ENCODE measurements at regions not wholly inside any gene's neighbourhood (a gene's known extent, or its start where the extent isn't known, plus 50 kb on each side); places are given as distances from the start of the nearest gene placed in this dataset.

DNA sequence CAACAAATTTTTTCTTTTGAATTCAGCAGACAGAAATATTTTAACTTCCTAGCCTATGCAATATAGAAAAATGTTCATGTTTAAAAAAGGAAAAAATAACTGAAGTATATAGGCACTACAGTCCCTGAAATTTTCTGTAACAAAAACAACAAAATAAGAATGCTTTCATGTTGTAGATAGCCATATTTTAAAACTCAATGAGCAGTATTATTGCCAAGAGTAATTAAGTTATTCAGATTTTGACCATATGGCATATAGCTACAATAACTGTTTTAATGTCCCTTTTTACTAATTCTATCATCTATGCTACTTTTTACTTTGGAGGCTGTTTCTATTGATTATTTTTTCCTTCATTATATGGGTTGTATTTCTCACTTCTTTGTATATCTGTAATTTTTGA, 283.3 kb upstream of the RIMS1 start:
- Mint-ChIP-seq H3K4me3 (no peak overlapping the region), H3K27me3 (no peaks in the 10 kb centered on the region), H3K9me3 (no peaks in the 10 kb centered on the region), H3K4me1 (ENCODE audit: low read depth) (no peaks in the 10 kb centered on the region), H3K36me3 (ENCODE audit: low read depth) (no peaks in the 10 kb centered on the region), H3K27ac (no peak overlapping the region)
- intact Hi-C loops (cut with micrococcal nuclease): no loop called here

DNA sequence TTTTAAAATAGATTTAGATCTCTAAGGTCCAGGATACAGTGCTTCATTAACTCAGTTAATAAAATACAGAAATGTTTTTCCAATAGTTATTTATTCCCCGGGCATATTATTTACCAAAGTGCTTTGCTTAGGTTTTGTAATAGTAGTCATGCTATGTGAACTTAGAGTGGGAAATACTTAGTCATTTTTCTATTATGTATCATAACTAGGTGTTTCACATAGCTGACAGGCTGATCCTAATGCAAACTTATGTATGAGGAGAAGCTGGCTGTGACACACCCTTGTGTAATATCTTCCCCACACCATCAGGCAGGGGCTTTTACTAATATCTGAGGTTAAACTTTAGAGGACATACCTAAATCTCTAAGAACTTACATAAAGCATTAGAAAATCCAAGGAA, 277.7 kb upstream of the RIMS1 start:
- no peaks in the 10 kb centered on the region for H3K4me1 Mint-ChIP-seq (ENCODE audit: low read depth)
- intact Hi-C loops (cut with micrococcal nuclease): no loop called here
- no peaks in the 10 kb centered on the region for H3K27me3 Mint-ChIP-seq
- H3K36me3 Mint-ChIP-seq (ENCODE audit: low read depth): no peaks in the 10 kb centered on the region
- H3K4me3 Mint-ChIP-seq: no peak overlapping the region
- no peak overlapping the region for H3K27ac Mint-ChIP-seq
- H3K9me3 Mint-ChIP-seq: no peaks in the 10 kb centered on the region

DNA sequence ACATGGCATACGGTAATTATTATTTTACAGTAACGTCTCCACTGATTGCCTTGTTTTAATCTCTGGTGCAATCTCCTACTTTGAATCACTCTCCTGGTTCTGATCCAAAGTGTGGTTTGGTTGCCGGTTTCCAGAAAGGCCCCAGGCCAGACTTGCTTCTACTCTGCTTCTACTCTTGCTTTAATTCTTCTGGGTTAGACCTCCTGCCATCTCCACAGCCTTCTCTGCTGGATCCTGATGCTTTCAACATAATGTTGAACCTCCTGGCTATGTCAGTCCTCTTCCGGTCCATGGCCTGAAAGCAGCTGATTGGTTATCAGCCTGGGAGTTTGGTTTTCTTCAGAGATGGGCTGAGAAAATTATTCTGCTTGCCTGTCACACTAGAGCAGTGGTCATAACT, 266.5 kb upstream of the RIMS1 start:
- H3K27me3 Mint-ChIP-seq: no peaks in the 10 kb centered on the region
- no peak overlapping the region for H3K27ac Mint-ChIP-seq
- intact Hi-C loops (cut with micrococcal nuclease): no loop called here
- no peaks in the 10 kb centered on the region for H3K36me3 Mint-ChIP-seq (ENCODE audit: low read depth)
- no peaks in the 10 kb centered on the region for H3K4me1 Mint-ChIP-seq (ENCODE audit: low read depth)
- H3K4me3 Mint-ChIP-seq: no peak overlapping the region
- H3K9me3 Mint-ChIP-seq: peaks cover 2% of the 10 kb centered on the region

DNA sequence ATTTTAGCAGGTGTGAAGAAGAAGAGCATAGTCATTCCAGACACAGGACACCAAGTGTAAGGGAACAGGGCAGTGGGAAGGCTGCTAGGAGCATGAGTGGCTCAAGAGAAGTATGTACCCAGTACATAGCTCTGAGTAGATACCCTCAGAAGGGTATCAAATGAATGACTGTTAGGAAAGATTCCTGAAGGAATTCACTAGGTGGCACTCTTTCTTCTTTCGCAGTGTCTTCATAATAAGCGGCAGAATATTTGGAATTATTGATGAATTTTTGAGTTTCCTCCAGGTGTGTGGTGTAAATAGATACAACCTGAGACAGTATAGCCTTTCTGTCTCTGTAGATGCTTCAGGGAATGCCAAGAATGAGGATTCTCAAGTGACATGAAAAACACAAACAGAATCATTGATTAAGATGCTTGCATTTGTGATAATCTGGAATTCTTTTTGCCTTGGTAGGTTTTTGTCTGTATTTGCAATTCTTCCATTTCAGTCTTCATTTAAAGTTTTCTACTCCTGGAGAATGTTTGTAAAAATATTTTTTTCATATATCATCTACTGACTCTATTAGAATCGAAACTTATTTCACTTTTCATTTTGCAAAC, 264.3 kb upstream of the RIMS1 start:
- H3K27me3 Mint-ChIP-seq: no peaks in the 10 kb centered on the region
- peaks cover 23% of the 10 kb centered on the region for H3K9me3 Mint-ChIP-seq
- H3K27ac Mint-ChIP-seq: no peak overlapping the region
- no peak overlapping the region for H3K4me3 Mint-ChIP-seq
- no peaks in the 10 kb centered on the region for H3K36me3 Mint-ChIP-seq (ENCODE audit: low read depth)
- intact Hi-C loops (cut with micrococcal nuclease): no loop called here
- no peaks in the 10 kb centered on the region for H3K4me1 Mint-ChIP-seq (ENCODE audit: low read depth)

DNA sequence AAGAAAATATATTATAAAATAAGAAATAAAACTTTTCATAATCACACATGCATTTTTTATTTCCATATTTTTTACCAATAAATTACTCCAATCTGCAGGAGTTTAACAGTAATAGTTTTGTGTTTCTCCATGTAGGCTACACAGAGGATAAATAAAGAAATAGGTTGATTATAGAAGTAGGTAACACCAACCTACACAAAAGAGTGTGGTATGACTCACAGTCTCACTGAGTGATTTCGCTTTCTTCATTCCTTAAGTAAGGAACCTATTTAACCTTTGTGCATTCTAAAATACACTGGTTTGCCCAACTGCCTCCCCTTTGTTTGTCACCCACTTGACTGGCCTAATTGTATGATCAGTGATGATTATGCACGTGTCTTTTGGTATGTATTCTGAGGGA, 244.2 kb upstream of the RIMS1 start:
- Mint-ChIP-seq H3K27me3 (no peaks in the 10 kb centered on the region), H3K4me3 (no peak overlapping the region), H3K9me3 (no peaks in the 10 kb centered on the region)

DNA sequence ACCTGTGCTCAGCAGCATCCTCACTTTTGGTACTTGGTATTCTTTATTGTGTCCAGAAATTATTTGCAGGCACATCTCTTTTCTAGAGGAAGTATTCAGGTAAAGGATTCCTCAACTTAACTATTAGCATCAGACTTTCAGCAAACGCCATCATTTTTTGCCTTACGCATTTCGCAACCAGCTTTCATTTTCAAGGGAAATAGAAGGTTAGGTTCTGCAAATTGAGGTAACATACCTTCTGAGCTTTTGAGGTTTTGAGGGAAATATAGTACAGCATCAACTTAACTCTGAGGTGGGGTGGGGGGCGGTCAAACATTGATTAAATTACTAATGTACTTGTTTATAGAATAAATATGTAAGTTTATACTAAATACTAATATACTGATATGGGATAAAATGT, 243.6 kb upstream of the RIMS1 start:
- H3K27ac Mint-ChIP-seq: no peak overlapping the region
- H3K27me3 Mint-ChIP-seq: no peaks in the 10 kb centered on the region
- H3K9me3 Mint-ChIP-seq: no peaks in the 10 kb centered on the region
- no peaks in the 10 kb centered on the region for H3K36me3 Mint-ChIP-seq (ENCODE audit: low read depth)
- intact Hi-C loops (cut with micrococcal nuclease): loop anchor here (1.0 kb wide), 1 partner anchor 46 kb away; no protein-coding TSS in a partner anchor
- no peaks in the 10 kb centered on the region for H3K4me1 Mint-ChIP-seq (ENCODE audit: low read depth)
- H3K4me3 Mint-ChIP-seq: no peak overlapping the region

More for the DNA sequence above, 244.2 kb upstream of the RIMS1 start:
- intact Hi-C loops (cut with micrococcal nuclease): no loop called here
- Mint-ChIP-seq H3K4me1 (ENCODE audit: low read depth) (no peaks in the 10 kb centered on the region), H3K36me3 (ENCODE audit: low read depth) (no peaks in the 10 kb centered on the region), H3K27ac (no peak overlapping the region)

DNA sequence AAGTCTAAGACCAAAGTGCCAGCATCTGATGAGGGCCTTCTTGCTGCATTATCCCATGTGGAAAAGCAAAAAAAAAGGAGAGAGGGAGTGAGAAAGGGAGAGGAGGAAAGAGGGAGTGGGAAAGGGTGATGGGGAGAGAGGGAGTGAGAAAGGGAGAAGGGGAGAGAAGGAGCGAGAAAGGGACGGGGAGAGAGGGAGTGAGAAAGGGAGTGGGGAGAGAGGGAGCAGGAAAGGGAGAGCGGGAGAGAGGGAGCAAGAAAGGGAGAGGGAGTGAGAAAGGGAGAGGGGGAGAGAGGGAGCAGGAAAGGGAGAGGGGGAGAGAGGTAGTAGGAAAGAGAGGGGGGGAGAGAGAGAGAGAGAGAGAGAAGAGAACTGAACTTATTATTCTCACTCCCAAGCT, 241.1 kb upstream of the RIMS1 start:
- Mint-ChIP-seq H3K27ac (no peak overlapping the region), H3K27me3 (no peaks in the 10 kb centered on the region), H3K4me3 (no peak overlapping the region), H3K4me1 (ENCODE audit: low read depth) (no peaks in the 10 kb centered on the region), H3K9me3 (no peaks in the 10 kb centered on the region), H3K36me3 (ENCODE audit: low read depth) (no peaks in the 10 kb centered on the region)
- intact Hi-C loops (cut with micrococcal nuclease): no loop called here

DNA sequence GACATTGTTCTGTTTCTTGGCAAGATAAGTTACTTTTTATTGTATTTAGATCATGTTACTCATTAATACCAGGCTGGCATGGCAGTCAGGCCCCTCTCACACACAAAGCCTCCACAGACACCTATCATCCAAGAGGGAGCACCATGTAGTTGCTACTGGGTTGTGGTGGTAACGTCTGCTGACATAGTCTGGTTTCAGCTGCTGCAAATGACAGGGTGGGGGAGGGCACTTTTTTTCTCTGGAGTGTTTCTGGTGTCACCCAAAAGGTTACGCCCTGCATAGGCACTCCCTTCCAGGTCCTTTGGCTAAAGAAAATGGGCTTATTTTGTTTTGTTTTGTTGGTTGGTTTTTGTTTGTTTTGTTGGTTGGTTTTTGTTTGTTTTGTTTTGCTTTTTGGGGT, 236.4 kb upstream of the RIMS1 start:
- H3K27ac Mint-ChIP-seq: no peak overlapping the region
- H3K4me1 Mint-ChIP-seq (ENCODE audit: low read depth): no peaks in the 10 kb centered on the region
- H3K36me3 Mint-ChIP-seq (ENCODE audit: low read depth): no peaks in the 10 kb centered on the region
- intact Hi-C loops (cut with micrococcal nuclease): no loop called here
- H3K4me3 Mint-ChIP-seq: no peak overlapping the region
- H3K9me3 Mint-ChIP-seq: no peaks in the 10 kb centered on the region
- H3K27me3 Mint-ChIP-seq: no peaks in the 10 kb centered on the region

DNA sequence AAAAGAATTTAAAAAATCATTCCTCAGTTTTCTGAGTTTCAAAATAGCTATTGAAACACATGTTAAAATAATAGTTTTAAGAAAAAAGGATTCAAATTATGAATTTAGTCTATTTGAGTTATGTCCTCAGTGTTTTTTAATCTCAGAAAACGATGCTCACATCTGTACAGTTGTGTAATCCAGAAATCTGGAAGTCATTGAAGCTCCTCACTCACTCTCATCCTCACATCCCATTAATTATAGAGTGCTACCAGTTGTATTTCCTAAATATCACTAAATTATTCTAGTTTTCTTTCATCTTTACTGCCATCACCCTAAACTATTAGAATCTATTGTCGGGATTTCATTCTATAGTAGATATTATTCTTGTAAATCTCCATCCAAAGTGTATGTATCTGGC, 234.7 kb upstream of the RIMS1 start:
- H3K4me3 Mint-ChIP-seq: no peak overlapping the region
- no peaks in the 10 kb centered on the region for H3K4me1 Mint-ChIP-seq (ENCODE audit: low read depth)
- H3K27ac Mint-ChIP-seq: no peak overlapping the region
- no peaks in the 10 kb centered on the region for H3K36me3 Mint-ChIP-seq (ENCODE audit: low read depth)
- H3K9me3 Mint-ChIP-seq: no peaks in the 10 kb centered on the region
- intact Hi-C loops (cut with micrococcal nuclease): no loop called here
- H3K27me3 Mint-ChIP-seq: no peaks in the 10 kb centered on the region

DNA sequence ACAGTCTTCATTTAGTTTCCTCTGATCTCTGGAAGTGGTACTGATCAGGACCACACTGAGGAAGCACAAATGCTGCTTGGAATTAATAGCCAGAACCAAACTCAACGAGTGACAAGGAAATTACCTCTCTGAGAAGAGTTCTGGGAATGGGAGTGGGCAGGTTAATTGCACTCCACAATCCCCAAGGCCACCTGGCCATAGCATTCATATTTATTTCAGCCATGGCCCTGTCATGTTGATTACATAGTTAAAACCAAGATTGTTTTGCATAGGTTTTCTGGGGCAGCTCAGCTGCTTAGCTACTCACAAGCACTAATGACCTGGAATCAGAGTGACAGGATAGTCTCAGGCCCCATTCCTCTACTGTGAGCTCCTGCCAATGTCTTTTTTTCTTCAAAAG, 230.2 kb upstream of the RIMS1 start:
- H3K4me3 Mint-ChIP-seq: no peak overlapping the region
- intact Hi-C loops (cut with micrococcal nuclease): no loop called here
- no peaks in the 10 kb centered on the region for H3K36me3 Mint-ChIP-seq (ENCODE audit: low read depth)
- H3K27ac Mint-ChIP-seq: no peak overlapping the region
- no peaks in the 10 kb centered on the region for H3K9me3 Mint-ChIP-seq
- no peaks in the 10 kb centered on the region for H3K27me3 Mint-ChIP-seq
- H3K4me1 Mint-ChIP-seq (ENCODE audit: low read depth): no peaks in the 10 kb centered on the region

DNA sequence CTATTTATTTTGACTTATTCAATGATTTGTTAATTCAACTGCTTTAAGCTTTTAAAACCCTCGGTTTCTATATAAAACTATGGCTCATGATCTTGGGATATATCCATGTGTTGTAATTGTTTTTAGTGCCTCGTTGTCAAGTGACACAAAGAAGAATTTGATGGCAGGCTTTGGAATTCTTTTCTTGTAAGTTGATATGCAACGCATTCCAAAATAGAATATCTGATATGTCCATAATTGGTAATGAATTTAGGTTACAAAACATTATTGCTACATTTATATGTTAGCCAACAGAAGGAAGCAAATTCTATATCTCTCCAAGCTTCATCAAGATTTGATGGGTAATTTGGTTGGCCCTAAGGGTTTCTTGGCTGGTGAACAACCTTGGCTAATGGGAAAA, 220.4 kb upstream of the RIMS1 start:
- Mint-ChIP-seq H3K27ac (no peak overlapping the region), H3K36me3 (ENCODE audit: low read depth) (no peaks in the 10 kb centered on the region), H3K4me1 (ENCODE audit: low read depth) (no peaks in the 10 kb centered on the region), H3K4me3 (no peak overlapping the region), H3K27me3 (no peaks in the 10 kb centered on the region), H3K9me3 (no peaks in the 10 kb centered on the region)
- intact Hi-C loops (cut with micrococcal nuclease): no loop called here

DNA sequence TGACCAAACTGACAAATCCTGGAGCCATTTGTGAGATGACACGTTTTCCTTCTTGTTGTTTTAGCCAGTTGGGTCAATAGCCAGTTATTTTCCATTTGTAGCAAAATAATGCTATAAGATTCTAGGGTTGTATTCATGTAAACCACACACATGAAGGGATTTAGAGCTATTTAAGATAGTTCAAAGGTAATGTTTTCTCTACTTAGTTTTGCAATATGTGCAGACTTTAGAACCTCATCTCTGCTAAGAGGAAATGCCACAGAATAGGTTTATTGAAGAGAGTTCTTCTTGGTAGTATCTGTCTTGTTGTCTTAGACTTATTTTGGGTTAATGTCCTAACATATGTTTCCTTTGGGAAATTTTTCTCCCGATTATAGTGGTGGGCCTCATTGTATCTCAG, 213.5 kb upstream of the RIMS1 start:
- H3K27me3 Mint-ChIP-seq: no peaks in the 10 kb centered on the region
- H3K27ac Mint-ChIP-seq: no peak overlapping the region
- no peaks in the 10 kb centered on the region for H3K9me3 Mint-ChIP-seq
- H3K36me3 Mint-ChIP-seq (ENCODE audit: low read depth): no peaks in the 10 kb centered on the region
- H3K4me3 Mint-ChIP-seq: no peak overlapping the region
- no peaks in the 10 kb centered on the region for H3K4me1 Mint-ChIP-seq (ENCODE audit: low read depth)
- intact Hi-C loops (cut with micrococcal nuclease): no loop called here

DNA sequence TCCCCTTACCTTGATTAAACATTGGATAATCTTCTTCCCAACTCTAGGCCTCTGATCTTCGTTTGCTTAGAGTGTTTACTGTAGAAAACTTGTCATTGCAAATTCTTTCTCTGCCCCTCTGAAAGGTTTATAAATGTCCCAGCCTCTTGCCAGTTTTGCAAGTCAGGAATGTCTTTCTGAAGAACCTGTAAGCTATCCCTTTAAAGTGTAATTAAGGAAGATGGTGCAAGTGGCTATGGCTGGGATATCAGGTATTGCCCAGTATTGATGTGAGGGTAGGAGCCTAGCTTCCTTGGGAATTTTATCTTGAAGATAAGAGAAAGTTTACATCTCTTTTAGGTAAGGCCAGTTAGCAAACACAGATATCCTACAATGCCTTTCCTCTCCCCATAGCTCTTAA, 211.0 kb upstream of the RIMS1 start:
- intact Hi-C loops (cut with micrococcal nuclease): no loop called here
- no peak overlapping the region for H3K4me3 Mint-ChIP-seq
- no peaks in the 10 kb centered on the region for H3K4me1 Mint-ChIP-seq (ENCODE audit: low read depth)
- H3K27ac Mint-ChIP-seq: no peak overlapping the region
- no peaks in the 10 kb centered on the region for H3K9me3 Mint-ChIP-seq
- H3K36me3 Mint-ChIP-seq (ENCODE audit: low read depth): no peaks in the 10 kb centered on the region
- H3K27me3 Mint-ChIP-seq: no peaks in the 10 kb centered on the region

DNA sequence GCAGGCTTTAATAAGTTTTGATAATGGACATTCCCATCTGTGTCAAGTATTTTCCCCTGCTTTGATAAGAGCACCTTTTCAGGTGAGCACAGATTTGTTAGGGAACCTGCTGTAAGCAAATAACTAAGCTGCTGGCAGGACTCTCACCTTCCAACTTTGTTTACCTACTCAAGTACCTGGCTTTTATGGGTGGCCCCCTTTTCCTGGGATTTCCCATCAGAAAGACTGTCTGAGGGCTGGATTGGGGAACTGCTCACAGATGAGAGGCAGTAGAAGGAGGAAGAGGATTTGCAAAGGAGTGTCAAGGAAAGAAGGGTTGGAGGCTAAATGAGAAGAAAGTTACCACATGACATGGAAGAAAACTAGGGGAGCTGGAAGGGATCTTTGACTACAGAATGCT, 210.1 kb upstream of the RIMS1 start:
- intact Hi-C loops (cut with micrococcal nuclease): no loop called here
- Mint-ChIP-seq H3K27me3 (no peaks in the 10 kb centered on the region), H3K4me3 (no peak overlapping the region), H3K9me3 (no peaks in the 10 kb centered on the region), H3K27ac (no peak overlapping the region), H3K4me1 (ENCODE audit: low read depth) (no peaks in the 10 kb centered on the region), H3K36me3 (ENCODE audit: low read depth) (no peaks in the 10 kb centered on the region)

DNA sequence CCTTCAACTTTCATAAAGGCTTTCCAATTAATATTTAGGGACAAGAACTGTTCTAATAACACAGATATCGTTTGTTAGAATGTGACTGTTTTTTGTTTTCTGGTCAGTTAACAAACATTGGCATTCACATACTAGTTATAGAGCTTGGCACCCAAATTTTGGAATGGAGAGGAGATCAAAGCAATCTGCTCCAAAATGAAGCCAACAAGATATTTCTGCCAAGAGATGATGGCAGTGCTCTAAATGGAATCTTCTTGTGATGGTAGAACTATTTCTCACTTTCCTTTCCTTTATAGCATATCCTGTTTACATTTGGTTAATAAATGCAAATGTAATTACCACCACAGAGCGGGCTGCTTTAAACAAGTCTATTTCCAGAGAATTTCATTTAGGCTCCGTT, 208.3 kb upstream of the RIMS1 start:
- Mint-ChIP-seq H3K9me3 (no peaks in the 10 kb centered on the region), H3K27ac (no peak overlapping the region), H3K36me3 (ENCODE audit: low read depth) (no peaks in the 10 kb centered on the region), H3K27me3 (no peaks in the 10 kb centered on the region), H3K4me1 (ENCODE audit: low read depth) (no peaks in the 10 kb centered on the region), H3K4me3 (no peak overlapping the region)
- intact Hi-C loops (cut with micrococcal nuclease): no loop called here
